SK-N-MC (cell line): ENCODE measurements at regions not wholly inside any gene's neighbourhood (a gene's known extent, or its start where the extent isn't known, plus 50 kb on each side); places are given as distances from the start of the nearest gene placed in this dataset.

Experiments
- EZH2 ChIP-seq: fragments of 200-600 bp; sonication (generic); IDR thresholded peaks from one replicate; pipeline ENCODE4 v1.6.1; 2017; ENCODE audit warnings: antibody characterized with exemption
- FOXP2 ChIP-seq: optimal IDR thresholded peaks from 2 replicates; pipeline ENCODE3; 2011; ENCODE audit warnings: mild to moderate bottlenecking, moderate library complexity; ENCODE audit not compliant: insufficient read depth; ENCODE audit errors: extremely low read length, control extremely low read depth
- POLR2AphosphoS5 ChIP-seq: IDR thresholded peaks from 2 replicates; pipeline ENCODE4 v1.6.1; 2012; ENCODE audit warnings: mild to moderate bottlenecking, low read depth, low read length, borderline replicate concordance

DNA sequence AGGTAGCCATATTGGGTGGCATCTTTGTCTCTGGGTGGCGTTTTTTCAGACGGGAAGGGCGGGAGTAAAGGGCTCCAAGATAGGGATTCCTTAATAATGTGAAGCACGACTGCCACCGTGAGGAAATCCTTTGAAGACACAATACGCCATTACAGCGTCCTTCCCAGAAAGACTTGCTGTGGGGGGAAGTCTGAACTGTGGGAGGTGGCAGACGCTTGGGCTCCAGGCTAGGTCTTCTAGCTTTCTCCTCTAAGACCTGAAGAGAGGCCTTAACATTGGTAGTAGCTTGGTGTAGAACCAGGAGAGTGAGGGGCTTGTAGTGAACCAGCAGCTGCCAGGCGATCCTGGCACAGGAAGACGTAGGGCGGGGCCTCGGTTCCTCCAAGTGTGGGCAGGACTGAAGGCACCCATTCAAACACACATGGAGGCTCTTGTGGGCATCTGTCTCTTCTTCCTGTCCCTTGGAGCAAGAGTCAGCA lies 197.3 kb downstream of the OR13H1 start:
- TF ChIP-seq EZH2 (no peak), POLR2AphosphoS5 (no peak), FOXP2 (no peak)
